Caco-2 (cell line): ENCODE measurements at regions not wholly inside any gene's neighbourhood (a gene's known extent, or its start where the extent isn't known, plus 50 kb on each side); places are given as distances from the start of the nearest gene placed in this dataset.

ENCODE experiments used
- BruUV-seq: library from RNA; stranded (reverse); fragments of 400-500 nt; replicated peaks from 2 replicates; lab custom pipeline; 2021; lab: Mats Ljungman, UMichigan
- CTCF ChIA-PET: fragments of 300-600 bp; sonication (Branson Sonifier 250); formaldehyde crosslinking; loops from one replicate; lab custom pipeline; 2022; ENCODE audit warnings: antibody characterized with exemption; lab: Charles Lee
- POLR2A ChIA-PET: fragments of 300-600 bp; sonication (Branson Sonifier 250); formaldehyde crosslinking; loops from one replicate; lab custom pipeline; 2022; ENCODE audit warnings: antibody characterized with exemption; lab: Charles Lee
- DNase-seq, 2 experiments: peaks; one replicate each; pipeline versions ENCODE4 v3.0.0 to v3.0.0-alpha.2; 2020 to 2022
- H3K27me3 ChIP-seq: replicated peaks from 2 replicates; pipeline ENCODE4 v1.6.0; 2011; ENCODE audit warnings: low read length; ENCODE audit not compliant: control insufficient read depth, insufficient read depth
- H3K36me3 ChIP-seq: 2 replicates; pipeline ENCODE4 v1.5.1; 2011; ENCODE audit warnings: low read length; ENCODE audit not compliant: control insufficient read depth, insufficient read depth
- H3K4me1 ChIP-seq: fragments of 250-450 bp; sonication (Bioruptor Pico); 2 replicates; pipeline ENCODE4 v1.5.1; 2020; ENCODE audit warnings: mild to moderate bottlenecking
- H3K4me3 ChIP-seq: 2 replicates; pipeline ENCODE4 v1.5.1; 2011; ENCODE audit warnings: low read depth, mild to moderate bottlenecking, control low read depth, low read length
- H3K9me3 ChIP-seq: fragments of 250-450 bp; sonication (Bioruptor Pico); 2 replicates; pipeline ENCODE4 v1.5.1; 2020; ENCODE audit warnings: mild to moderate bottlenecking, moderate library complexity
- H3K27ac Mint-ChIP-seq: one replicate; pipeline ENCODE4 v1.8.0; 2022; ENCODE audit warnings: mixed read lengths; ENCODE audit not compliant: unreplicated experiment
- H3K27me3 Mint-ChIP-seq: one replicate; pipeline ENCODE4 v1.8.0; 2022; ENCODE audit warnings: mixed read lengths; ENCODE audit not compliant: insufficient read depth, unreplicated experiment
- H3K36me3 Mint-ChIP-seq: one replicate; pipeline ENCODE4 v1.8.0; 2022; ENCODE audit warnings: mild to moderate bottlenecking, mixed read lengths; ENCODE audit not compliant: insufficient read depth, unreplicated experiment
- H3K4me1 Mint-ChIP-seq: one replicate; pipeline ENCODE4 v1.8.0; 2022; ENCODE audit warnings: low read depth, mixed read lengths; ENCODE audit not compliant: unreplicated experiment
- H3K4me3 Mint-ChIP-seq: one replicate; pipeline ENCODE4 v1.8.0; 2022; ENCODE audit warnings: mild to moderate bottlenecking, moderate library complexity, mixed read lengths; ENCODE audit not compliant: unreplicated experiment
- H3K9me3 Mint-ChIP-seq: one replicate; pipeline ENCODE4 v1.8.0; 2022; ENCODE audit warnings: mixed read lengths; ENCODE audit not compliant: unreplicated experiment
- CTCF ChIP-seq, 2 experiments: fragments of 200-600 bp in 1 of 2; IDR thresholded peaks; 1 replicate in 1 of 2; 2 replicates in 1 of 2; pipeline versions ENCODE4 v1.5.1 to v1.8.0; 2011 to 2022; ENCODE audit warnings: antibody characterized with exemption in 1 of 2, control low read depth in 1 of 2, inconsistent platforms in 1 of 2, low read depth in 1 of 2, low read length in 1 of 2, mild to moderate bottlenecking in 1 of 2, moderate library complexity in 1 of 2; ENCODE audit not compliant: insufficient read depth in 1 of 2, severe bottlenecking in 1 of 2, unreplicated experiment in 1 of 2
- intact Hi-C: fragments of 100-400 bp; cut with micrococcal nuclease; formaldehyde crosslinking; loops from one replicate; pipeline ENCODE4 v1.10.0; 2022; ENCODE audit not compliant: unreplicated experiment

GRCh38 chr5:27608992-27609391 is 570.6 kb upstream of the CDH9 start:
- Histone ChIP-seq H3K36me3 (no peaks in the 10 kb centered on the region), H3K9me3 (no peaks in the 10 kb centered on the region), H3K4me3 (no peak overlapping the region), H3K27me3 (no peaks in the 10 kb centered on the region), H3K4me1 (no peaks in the 10 kb centered on the region)
- no peaks in the 10 kb centered on the region for H3K27me3 Mint-ChIP-seq
- DNase-seq = no peak
- ChIA-PET POLR2A (no interaction called here), CTCF (no interaction called here)
- no TSS peak for BruUV-seq
- intact Hi-C loops = no loop called here
- H3K36me3 Mint-ChIP-seq = no peaks in the 10 kb centered on the region
- TF ChIP-seq CTCF (IDR thresholded peaks at IDR 0.05; ENCODE audit: insufficient read depth in 1 of 2, low read depth in 1 of 2, low read length in 1 of 2, severe bottlenecking in 1 of 2, unreplicated experiment in 1 of 2) = no peak
- no peak overlapping the region for H3K4me3 Mint-ChIP-seq
- H3K9me3 Mint-ChIP-seq = no peaks in the 10 kb centered on the region
- H3K4me1 Mint-ChIP-seq = no peaks in the 10 kb centered on the region
- no peak overlapping the region for H3K27ac Mint-ChIP-seq

GRCh38 chr5:27598576-27598975 is 560.2 kb upstream of the CDH9 start:
- no peak for DNase-seq

GRCh38 chr5:27594141-27594540 is 555.8 kb upstream of the CDH9 start:
- H3K4me1 Mint-ChIP-seq = no peaks in the 10 kb centered on the region
- no TSS peak for BruUV-seq
- POLR2A ChIA-PET = no interaction called here
- no peak overlapping the region for H3K27ac Mint-ChIP-seq
- intact Hi-C loops = no loop called here
- no peak for DNase-seq
- no peaks in the 10 kb centered on the region for H3K27me3 Mint-ChIP-seq
- H3K4me3 Mint-ChIP-seq = no peak overlapping the region
- TF ChIP-seq CTCF (IDR thresholded peaks at IDR 0.05; ENCODE audit: insufficient read depth in 1 of 2, low read depth in 1 of 2, low read length in 1 of 2, severe bottlenecking in 1 of 2, unreplicated experiment in 1 of 2) = no peak
- H3K36me3 Mint-ChIP-seq = no peaks in the 10 kb centered on the region
- Histone ChIP-seq H3K4me3 (no peak overlapping the region), H3K9me3 (no peaks in the 10 kb centered on the region), H3K27me3 (no peaks in the 10 kb centered on the region), H3K4me1 (no peaks in the 10 kb centered on the region), H3K36me3 (no peaks in the 10 kb centered on the region)
- H3K9me3 Mint-ChIP-seq = no peaks in the 10 kb centered on the region
- CTCF ChIA-PET = no interaction called here

More at GRCh38 chr5:27598576-27598975, 560.2 kb upstream of the CDH9 start:
- Histone ChIP-seq H3K4me1 (no peaks in the 10 kb centered on the region), H3K9me3 (no peaks in the 10 kb centered on the region), H3K27me3 (no peaks in the 10 kb centered on the region), H3K36me3 (no peaks in the 10 kb centered on the region), H3K4me3 (no peak overlapping the region)
- no peaks in the 10 kb centered on the region for H3K9me3 Mint-ChIP-seq
- POLR2A ChIA-PET = no interaction called here
- no peak for TF ChIP-seq CTCF (IDR thresholded peaks at IDR 0.05; ENCODE audit: insufficient read depth in 1 of 2, low read depth in 1 of 2, low read length in 1 of 2, severe bottlenecking in 1 of 2, unreplicated experiment in 1 of 2)
- intact Hi-C loops = no loop called here
- CTCF ChIA-PET = no interaction called here
- H3K36me3 Mint-ChIP-seq = no peaks in the 10 kb centered on the region
- BruUV-seq = no TSS peak
- no peak overlapping the region for H3K27ac Mint-ChIP-seq
- no peaks in the 10 kb centered on the region for H3K27me3 Mint-ChIP-seq
- no peak overlapping the region for H3K4me3 Mint-ChIP-seq
- H3K4me1 Mint-ChIP-seq = no peaks in the 10 kb centered on the region
